Prostate gland (tissue), 2 donors: ENCODE measurements at regions not wholly inside any gene's neighbourhood (a gene's known extent, or its start where the extent isn't known, plus 50 kb on each side); places are given as distances from the start of the nearest gene placed in this dataset.
"Not testable (repeated sequence)": the region's sequence is repeated elsewhere in the genome, so short reads cannot be mapped to it uniquely, and the experiment has no call there.

Source experiments
- DNase-seq: peaks from one replicate; pipeline ENCODE4 v3.0.0-alpha.2; 2019; ENCODE audit warnings: low spot score
- H3K27ac ChIP-seq, 2 donors: fragments of 200-600 bp; sonication (generic); 2 replicates each; pipeline ENCODE4 v1.5.1; 2017 to 2019
- H3K27me3 ChIP-seq: fragments of 200-600 bp; sonication (generic); replicated peaks from 2 replicates; pipeline ENCODE4 v1.5.1; 2019; ENCODE audit not compliant: insufficient read depth
- H3K36me3 ChIP-seq, 2 donors: fragments of 200-600 bp; sonication (generic); 1 replicate in 1 of 2; 2 replicates in 1 of 2; pipeline versions ENCODE4 v1.5.1 to v1.8.1; 2017 to 2019
- H3K4me1 ChIP-seq: fragments of 200-600 bp; sonication (generic); replicated peaks from 2 replicates; pipeline ENCODE4 v1.5.1; 2019
- H3K4me3 ChIP-seq, 2 donors: fragments of 200-600 bp; sonication (generic); 2 replicates each; pipeline ENCODE4 v1.5.1; 2017 to 2019
- H3K9me3 ChIP-seq: fragments of 200-600 bp; sonication (generic); 2 replicates; pipeline ENCODE4 v1.5.1; 2017
- POLR2A ChIP-seq: fragments of 450-650 bp; IDR thresholded peaks from one replicate; pipeline ENCODE4 v1.6.1; 2016; ENCODE audit warnings: antibody characterized with exemption, mild to moderate bottlenecking
- POLR2AphosphoS5 ChIP-seq: sonication (generic); formaldehyde crosslinking; IDR thresholded peaks from one replicate; pipeline ENCODE4 v1.6.1; 2017; ENCODE audit warnings: antibody characterized with exemption
- WGBS: methylation state at CpG from one replicate; pipeline ENCODE4 v1.1.5; 2018; 5-methylcytosine and 5-hydroxymethylcytosine counted together
- intact Hi-C: fragments of 100-400 bp; cut with DNase I; formaldehyde crosslinking; loops from one replicate; pipeline ENCODE4 v1.14.2; 2022
- TF ChIP-seq, protein P1 (sequence below), 4 experiments: fragments of 200-600 bp in 2 of 4; fragments of 450-650 bp in 2 of 4; sonication (generic) in 2 of 4; IDR thresholded peaks; 1 replicate in 3 of 4; 2 replicates in 1 of 4; pipeline ENCODE4 v1.5.1; 2016 to 2019; ENCODE audit warnings: antibody characterized with exemption in 4 of 4, mild to moderate bottlenecking in 2 of 4, moderate library complexity in 2 of 4

DNA sequence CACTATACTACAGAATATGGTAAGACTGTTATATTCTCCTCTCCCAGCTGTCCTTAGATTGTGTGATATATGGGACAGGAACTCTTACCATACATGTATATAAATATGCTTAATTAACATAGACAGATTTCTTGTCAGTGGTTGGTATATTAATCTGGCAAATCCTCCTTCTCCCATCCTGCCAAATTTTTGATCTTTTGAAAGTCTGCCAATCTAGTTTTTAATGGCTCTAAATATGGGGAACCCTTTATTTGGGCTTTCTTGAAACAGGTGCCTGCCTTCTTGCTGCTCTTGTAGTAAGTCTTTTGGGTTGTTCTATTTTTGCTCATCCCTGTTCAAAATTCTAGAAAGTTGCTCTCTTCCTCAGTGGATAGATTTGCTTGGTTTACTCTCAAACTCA is 63.5 kb downstream of the SPATA31D1 start:
- Histone ChIP-seq H3K4me3 (no peak overlapping the region), H3K27me3 (no peaks in the 10 kb centered on the region), H3K4me1 (no peaks in the 10 kb centered on the region), H3K36me3 (no peaks in the 10 kb centered on the region), H3K27ac (no peak overlapping the region), H3K9me3 (no peaks in the 10 kb centered on the region)
- TF ChIP-seq, protein P1, sequence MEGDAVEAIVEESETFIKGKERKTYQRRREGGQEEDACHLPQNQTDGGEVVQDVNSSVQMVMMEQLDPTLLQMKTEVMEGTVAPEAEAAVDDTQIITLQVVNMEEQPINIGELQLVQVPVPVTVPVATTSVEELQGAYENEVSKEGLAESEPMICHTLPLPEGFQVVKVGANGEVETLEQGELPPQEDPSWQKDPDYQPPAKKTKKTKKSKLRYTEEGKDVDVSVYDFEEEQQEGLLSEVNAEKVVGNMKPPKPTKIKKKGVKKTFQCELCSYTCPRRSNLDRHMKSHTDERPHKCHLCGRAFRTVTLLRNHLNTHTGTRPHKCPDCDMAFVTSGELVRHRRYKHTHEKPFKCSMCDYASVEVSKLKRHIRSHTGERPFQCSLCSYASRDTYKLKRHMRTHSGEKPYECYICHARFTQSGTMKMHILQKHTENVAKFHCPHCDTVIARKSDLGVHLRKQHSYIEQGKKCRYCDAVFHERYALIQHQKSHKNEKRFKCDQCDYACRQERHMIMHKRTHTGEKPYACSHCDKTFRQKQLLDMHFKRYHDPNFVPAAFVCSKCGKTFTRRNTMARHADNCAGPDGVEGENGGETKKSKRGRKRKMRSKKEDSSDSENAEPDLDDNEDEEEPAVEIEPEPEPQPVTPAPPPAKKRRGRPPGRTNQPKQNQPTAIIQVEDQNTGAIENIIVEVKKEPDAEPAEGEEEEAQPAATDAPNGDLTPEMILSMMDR (IDR thresholded peaks at IDR 0.05) = no peak
- DNase-seq = no peak
- intact Hi-C loops = no loop called here

DNA sequence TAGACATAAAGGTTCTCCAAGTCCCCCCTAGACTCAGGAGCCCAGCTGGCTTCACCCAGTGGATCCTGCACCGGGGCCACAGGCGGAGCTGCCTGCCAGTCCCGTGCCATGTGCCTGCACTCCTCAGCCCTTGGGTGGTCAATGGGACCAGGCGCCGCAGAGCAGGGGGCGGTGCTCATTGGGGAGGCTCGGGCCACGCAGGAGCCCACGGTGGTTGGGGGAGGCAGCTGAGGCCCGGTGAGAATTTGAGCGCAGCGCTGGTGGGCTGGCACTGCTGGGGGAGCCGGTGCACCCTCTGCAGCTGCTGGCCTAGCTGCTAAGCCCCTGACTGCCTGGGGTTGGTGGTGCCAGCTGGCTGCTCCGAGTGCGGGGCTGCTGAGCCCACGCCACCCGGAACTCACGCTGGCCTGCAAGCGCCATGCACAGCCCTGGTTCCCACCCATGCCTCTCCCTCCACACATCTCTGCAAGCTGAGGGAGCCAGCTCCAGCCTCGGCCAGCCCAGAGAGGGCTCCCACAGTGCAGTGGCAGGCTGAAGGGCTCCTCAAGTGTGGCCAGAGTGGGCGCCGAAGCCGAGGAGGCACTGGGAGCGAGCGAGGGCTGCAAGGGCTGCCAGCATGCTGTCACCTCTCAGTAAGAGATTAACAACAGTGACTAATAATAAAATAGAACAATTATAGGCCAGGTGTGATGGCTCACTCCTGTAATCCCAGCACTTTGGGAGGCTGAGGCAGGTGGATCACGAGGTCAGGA is 65.9 kb downstream of the SPATA31D1 start:
- WGBS = 96% methylated on average over 20 of the region's 26 CpGs

GRCh38 chr9:82057805-82058204 is 69.2 kb downstream of the SPATA31D1 start:
- intact Hi-C loops = no loop called here
- Histone ChIP-seq H3K9me3 (no peaks in the 10 kb centered on the region), H3K27me3 (no peaks in the 10 kb centered on the region), H3K4me3 (no peak overlapping the region), H3K36me3 (no peaks in the 10 kb centered on the region), H3K4me1 (no peaks in the 10 kb centered on the region), H3K27ac (no peak overlapping the region)
- TF ChIP-seq POLR2AphosphoS5 (no peak), POLR2A (no peak)
- TF ChIP-seq, protein P1 (IDR thresholded peaks at IDR 0.05) = no peak
- 66% methylated on average over 5 of the region's 5 CpGs for WGBS
- no peak for DNase-seq

More for the DNA sequence above, 65.9 kb downstream of the SPATA31D1 start:
- Histone ChIP-seq H3K4me3 (no peak overlapping the region), H3K27me3 (no peaks in the 10 kb centered on the region), H3K36me3 (no peaks in the 10 kb centered on the region), H3K9me3 (no peaks in the 10 kb centered on the region), H3K27ac (no peak overlapping the region), H3K4me1 (no peaks in the 10 kb centered on the region)
- TF ChIP-seq, protein P1 (IDR thresholded peaks at IDR 0.05) = no peak
- TF ChIP-seq POLR2AphosphoS5 = no peak
- TF ChIP-seq POLR2A = no peak
- intact Hi-C loops = no loop called here
- no peak for DNase-seq

- H3K27ac ChIP-seq, H3K4me3 ChIP-seq, H3K27me3 ChIP-seq, H3K4me1 ChIP-seq, intact Hi-C loops, H3K36me3 ChIP-seq, H3K9me3 ChIP-seq, DNase-seq: not testable (repeated sequence)
- WGBS = 96% methylated on average over 7 of the region's 7 CpGs
Measured at GRCh38 chr9:82061801-82062200, 73.2 kb downstream of the SPATA31D1 start.

- Histone ChIP-seq H3K27ac (no peak overlapping the region), H3K27me3 (no peaks in the 10 kb centered on the region), H3K9me3 (no peaks in the 10 kb centered on the region), H3K4me1 (no peaks in the 10 kb centered on the region), H3K36me3 (no peaks in the 10 kb centered on the region), H3K4me3 (no peak overlapping the region)
- intact Hi-C loops = no loop called here
- 86% methylated on average over 12 of the region's 12 CpGs for WGBS
- TF ChIP-seq, protein P1 (IDR thresholded peaks at IDR 0.05) = no peak
- TF ChIP-seq POLR2AphosphoS5 (no peak), POLR2A (no peak)
- DNase-seq = no peak
Measured at GRCh38 chr9:82062245-82062644, 73.7 kb downstream of the SPATA31D1 start.
